AG09319 (cell line): ENCODE measurements at regions not wholly inside any gene's neighbourhood (a gene's known extent, or its start where the extent isn't known, plus 50 kb on each side); places are given as distances from the start of the nearest gene placed in this dataset.

ENCODE experiments used
- DNase-seq: peaks from one replicate; pipeline ENCODE4 v3.0.0-alpha.2; 2010; ENCODE audit warnings: low read depth; ENCODE audit errors: extremely low read depth
- CTCF ChIP-seq: IDR thresholded peaks from 2 replicates; pipeline ENCODE4 v1.5.1; 2011; ENCODE audit warnings: low read depth, mild to moderate bottlenecking, inconsistent platforms, low read length, moderate library complexity

GRCh38 chr12:127941332-127941731 lies 325.6 kb upstream of the TMEM132C start:
- DNase-seq: no peak
- TF ChIP-seq CTCF: no peak

- TF ChIP-seq CTCF: no peak
Observed at GRCh38 chr12:127942981-127943380, 324.0 kb upstream of the TMEM132C start.

GRCh38 chr12:127943481-127944210 lies 323.3 kb upstream of the TMEM132C start:
- no peak for TF ChIP-seq CTCF

More at GRCh38 chr12:127942981-127943380, 324.0 kb upstream of the TMEM132C start:
- no peak for DNase-seq

GRCh38 chr12:127944211-127944899 lies 322.6 kb upstream of the TMEM132C start:
- no peak for TF ChIP-seq CTCF
- no peak for DNase-seq

More at GRCh38 chr12:127943481-127944210, 323.3 kb upstream of the TMEM132C start:
- DNase-seq: no peak

- TF ChIP-seq CTCF: no peak
- DNase-seq: no peak
Observed at GRCh38 chr12:127957001-127957660, 309.8 kb upstream of the TMEM132C start.

- TF ChIP-seq CTCF: no peak
- no peak for DNase-seq
Observed at GRCh38 chr12:127962303-127962702, 304.7 kb upstream of the TMEM132C start.

- no peak for TF ChIP-seq CTCF
Observed at GRCh38 chr12:127963933-127964332, 303.0 kb upstream of the TMEM132C start.

More at GRCh38 chr12:127963933-127964332, 303.0 kb upstream of the TMEM132C start:
- DNase-seq: no peak
